ENCODE measurements at regions not wholly inside any gene's neighbourhood (a gene's known extent, or its start where the extent isn't known, plus 50 kb on each side); places are given as distances from the start of the nearest gene placed in this dataset.

- Mint-ChIP-seq H3K27ac (no peak overlapping the region), H3K9me3 (no peaks in the 10 kb centered on the region), H3K36me3 (ENCODE audit: low read depth) (no peaks in the 10 kb centered on the region), H3K4me1 (ENCODE audit: low read depth) (no peaks in the 10 kb centered on the region), H3K4me3 (no peak overlapping the region), H3K27me3 (no peaks in the 10 kb centered on the region)
- ChIA-PET CTCF (interaction anchor here (0.6 to 2.8 kb wide), 38 partner anchors 11 to 992 kb away, joined by 3 to 46 read pairs (median 3); partner anchors contain the start of gene AAGAB), POLR2A (interaction anchor here (0.6 to 1.3 kb wide), 3 partner anchors 294 to 510 kb away, joined by 3 to 5 read pairs (median 3); no protein-coding TSS in a partner anchor)
- Histone ChIP-seq H3K4me1 (ENCODE audit: insufficient read depth, low read length) (no peaks in the 10 kb centered on the region), H3K36me3 (ENCODE audit: insufficient read depth, low read length) (no peaks in the 10 kb centered on the region), H3K9me3 (ENCODE audit: control insufficient read depth in 1 of 2, insufficient read depth in 1 of 2, low read length in 2 of 2) (no peaks in the 10 kb centered on the region), H3K27me3 (ENCODE audit: control insufficient read depth in 1 of 2, insufficient read depth in 2 of 2, low read length in 2 of 2) (no peaks in the 10 kb centered on the region), H3K27ac (ENCODE audit: low read depth in 1 of 2, low read length in 2 of 2) (no peak overlapping the region), H3K4me3 (ENCODE audit: low read length) (no peak overlapping the region)
- intact Hi-C loops (cut with DNase I, micrococcal nuclease) = loop anchor here (1.0 to 5.0 kb wide), 7 partner anchors 234 to 891 kb away; no protein-coding TSS in a partner anchor
- ATAC-seq (ENCODE audit: poor library complexity) (peak; percentile 83), DNase-seq (peak; percentile 49 to 88 (median 70))
- TF ChIP-seq CTCF (IDR thresholded peaks at IDR 0.05) = peak; percentile 87
Observed at GRCh38 chr15:66946578-66947164, 118.7 kb upstream of the SMAD3 start.

GRCh38 chr15:66947471-66947870 lies 117.9 kb upstream of the SMAD3 start:
- H3K27me3 Mint-ChIP-seq = no peaks in the 10 kb centered on the region
- Histone ChIP-seq H3K27me3 (ENCODE audit: control insufficient read depth in 1 of 2, insufficient read depth in 2 of 2, low read length in 2 of 2) (no peaks in the 10 kb centered on the region), H3K4me1 (ENCODE audit: insufficient read depth, low read length) (no peaks in the 10 kb centered on the region), H3K4me3 (ENCODE audit: low read length) (no peak overlapping the region), H3K27ac (ENCODE audit: low read depth in 1 of 2, low read length in 2 of 2) (no peak overlapping the region), H3K9me3 (ENCODE audit: control insufficient read depth in 1 of 2, insufficient read depth in 1 of 2, low read length in 2 of 2) (no peaks in the 10 kb centered on the region), H3K36me3 (ENCODE audit: insufficient read depth, low read length) (no peaks in the 10 kb centered on the region)
- intact Hi-C loops (cut with DNase I, micrococcal nuclease) = loop anchor here (2.0 to 5.0 kb wide), 4 partner anchors 233 to 890 kb away; no protein-coding TSS in a partner anchor
- no peaks in the 10 kb centered on the region for H3K9me3 Mint-ChIP-seq
- TF ChIP-seq CTCF (IDR thresholded peaks at IDR 0.05) = no peak
- H3K4me3 Mint-ChIP-seq = no peak overlapping the region
- H3K27ac Mint-ChIP-seq = no peak overlapping the region
- no peaks in the 10 kb centered on the region for H3K4me1 Mint-ChIP-seq (ENCODE audit: low read depth)
- no peaks in the 10 kb centered on the region for H3K36me3 Mint-ChIP-seq (ENCODE audit: low read depth)
- POLR2A ChIA-PET = no interaction called here
- DNase-seq (no peak), ATAC-seq (ENCODE audit: poor library complexity) (no peak)
- CTCF ChIA-PET = interaction anchor here (0.9 to 1.5 kb wide), 2 partner anchors 244 to 485 kb away, joined by 5 to 8 read pairs; no protein-coding TSS in a partner anchor

GRCh38 chr15:66948294-66948693 lies 117.1 kb upstream of the SMAD3 start:
- H3K27me3 Mint-ChIP-seq = no peaks in the 10 kb centered on the region
- CTCF ChIA-PET = interaction anchor here (1.3 kb wide), 1 partner anchor 292 kb away, joined by 4 read pairs; no protein-coding TSS in a partner anchor
- no peaks in the 10 kb centered on the region for H3K9me3 Mint-ChIP-seq
- ATAC-seq (ENCODE audit: poor library complexity) (no peak), DNase-seq (no peak)
- no peaks in the 10 kb centered on the region for H3K36me3 Mint-ChIP-seq (ENCODE audit: low read depth)
- no peak overlapping the region for H3K4me3 Mint-ChIP-seq
- Histone ChIP-seq H3K27me3 (ENCODE audit: control insufficient read depth in 1 of 2, insufficient read depth in 2 of 2, low read length in 2 of 2) (no peaks in the 10 kb centered on the region), H3K9me3 (ENCODE audit: control insufficient read depth in 1 of 2, insufficient read depth in 1 of 2, low read length in 2 of 2) (no peaks in the 10 kb centered on the region), H3K4me3 (ENCODE audit: low read length) (no peak overlapping the region), H3K36me3 (ENCODE audit: insufficient read depth, low read length) (no peaks in the 10 kb centered on the region), H3K27ac (ENCODE audit: low read depth in 1 of 2, low read length in 2 of 2) (no peak overlapping the region), H3K4me1 (ENCODE audit: insufficient read depth, low read length) (no peaks in the 10 kb centered on the region)
- TF ChIP-seq CTCF (IDR thresholded peaks at IDR 0.05) = no peak
- no peaks in the 10 kb centered on the region for H3K4me1 Mint-ChIP-seq (ENCODE audit: low read depth)
- intact Hi-C loops (cut with DNase I, micrococcal nuclease) = loop anchor here (5.0 kb wide), 3 partner anchors 234 to 889 kb away; no protein-coding TSS in a partner anchor
- H3K27ac Mint-ChIP-seq = no peak overlapping the region
- POLR2A ChIA-PET = no interaction called here
